HL-60 (cell line): ENCODE measurements at regions not wholly inside any gene's neighbourhood (a gene's known extent, or its start where the extent isn't known, plus 50 kb on each side); places are given as distances from the start of the nearest gene placed in this dataset.
"Not testable (repeated sequence)": the region's sequence is repeated elsewhere in the genome, so short reads cannot be mapped to it uniquely, and the experiment has no call there.

ENCODE experiments used
- DNase-seq, 2 experiments: peaks; one replicate each; pipeline ENCODE4 v3.0.0-alpha.2; 2010 to 2020; ENCODE audit warnings: low read depth in 1 of 2, low spot score in 1 of 2
- H3K27ac ChIP-seq: fragments of 250-450 bp; sonication (Bioruptor Pico); replicated peaks from 2 replicates; pipeline ENCODE4 v1.5.1; 2020; ENCODE audit warnings: mild to moderate bottlenecking, moderate library complexity
- H3K27me3 ChIP-seq: fragments of 250-450 bp; sonication (Bioruptor Pico); 2 replicates; pipeline ENCODE4 v1.5.1; 2021; ENCODE audit warnings: mild to moderate bottlenecking, moderate library complexity; ENCODE audit not compliant: insufficient read depth, poor library complexity, severe bottlenecking
- H3K4me3 ChIP-seq: replicated peaks from 2 replicates; pipeline ENCODE4 v1.5.1; 2011; ENCODE audit warnings: mild to moderate bottlenecking, control low read depth, low read length; ENCODE audit not compliant: insufficient read depth
- GABPA ChIP-seq: IDR thresholded peaks from 2 replicates; pipeline ENCODE4 v1.6.1; 2012; ENCODE audit warnings: low read depth
- POLR2AphosphoS5 ChIP-seq: IDR thresholded peaks from 2 replicates; pipeline ENCODE4 v1.6.1; 2012; ENCODE audit warnings: low read depth
- SPI1 ChIP-seq: IDR thresholded peaks from 2 replicates; pipeline ENCODE4 v1.6.1; 2012; ENCODE audit warnings: low read depth, mild to moderate bottlenecking, borderline replicate concordance
- TF ChIP-seq, protein P1 (sequence below): IDR thresholded peaks from 2 replicates; pipeline ENCODE4 v1.6.1; 2012; ENCODE audit warnings: low read depth; ENCODE audit not compliant: insufficient replicate concordance
- TF ChIP-seq, protein P2 (sequence below): IDR thresholded peaks from one replicate; pipeline ENCODE4 v1.5.1; 2011; ENCODE audit warnings: low read length, control low read depth, inconsistent platforms; ENCODE audit not compliant: insufficient read depth

DNA sequence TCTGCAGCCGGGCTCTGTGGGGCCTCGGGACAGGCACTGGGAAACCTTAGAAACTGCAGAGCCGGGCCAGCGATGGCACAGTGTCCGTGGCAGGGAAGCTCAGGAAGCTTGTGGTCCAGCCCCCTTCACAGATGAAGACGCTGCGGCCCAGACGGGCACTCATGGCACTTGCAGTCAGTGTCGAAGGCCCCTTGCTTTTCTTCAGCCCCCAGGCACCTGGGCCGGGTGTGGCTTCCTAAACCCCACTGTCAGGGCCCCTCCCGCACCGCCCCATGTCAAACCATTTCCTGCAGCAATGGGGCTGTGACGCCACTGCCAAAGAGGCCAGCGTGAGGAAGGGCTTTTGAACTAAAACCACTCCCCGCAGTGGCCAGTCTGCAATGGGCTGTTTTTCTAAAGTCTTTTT lies 164.0 kb downstream of the LAT start:
- TF ChIP-seq GABPA (no peak), POLR2AphosphoS5 (no peak), SPI1 (no peak)
- TF ChIP-seq, protein P1, sequence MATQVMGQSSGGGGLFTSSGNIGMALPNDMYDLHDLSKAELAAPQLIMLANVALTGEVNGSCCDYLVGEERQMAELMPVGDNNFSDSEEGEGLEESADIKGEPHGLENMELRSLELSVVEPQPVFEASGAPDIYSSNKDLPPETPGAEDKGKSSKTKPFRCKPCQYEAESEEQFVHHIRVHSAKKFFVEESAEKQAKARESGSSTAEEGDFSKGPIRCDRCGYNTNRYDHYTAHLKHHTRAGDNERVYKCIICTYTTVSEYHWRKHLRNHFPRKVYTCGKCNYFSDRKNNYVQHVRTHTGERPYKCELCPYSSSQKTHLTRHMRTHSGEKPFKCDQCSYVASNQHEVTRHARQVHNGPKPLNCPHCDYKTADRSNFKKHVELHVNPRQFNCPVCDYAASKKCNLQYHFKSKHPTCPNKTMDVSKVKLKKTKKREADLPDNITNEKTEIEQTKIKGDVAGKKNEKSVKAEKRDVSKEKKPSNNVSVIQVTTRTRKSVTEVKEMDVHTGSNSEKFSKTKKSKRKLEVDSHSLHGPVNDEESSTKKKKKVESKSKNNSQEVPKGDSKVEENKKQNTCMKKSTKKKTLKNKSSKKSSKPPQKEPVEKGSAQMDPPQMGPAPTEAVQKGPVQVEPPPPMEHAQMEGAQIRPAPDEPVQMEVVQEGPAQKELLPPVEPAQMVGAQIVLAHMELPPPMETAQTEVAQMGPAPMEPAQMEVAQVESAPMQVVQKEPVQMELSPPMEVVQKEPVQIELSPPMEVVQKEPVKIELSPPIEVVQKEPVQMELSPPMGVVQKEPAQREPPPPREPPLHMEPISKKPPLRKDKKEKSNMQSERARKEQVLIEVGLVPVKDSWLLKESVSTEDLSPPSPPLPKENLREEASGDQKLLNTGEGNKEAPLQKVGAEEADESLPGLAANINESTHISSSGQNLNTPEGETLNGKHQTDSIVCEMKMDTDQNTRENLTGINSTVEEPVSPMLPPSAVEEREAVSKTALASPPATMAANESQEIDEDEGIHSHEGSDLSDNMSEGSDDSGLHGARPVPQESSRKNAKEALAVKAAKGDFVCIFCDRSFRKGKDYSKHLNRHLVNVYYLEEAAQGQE = no peak
- TF ChIP-seq, protein P2, sequence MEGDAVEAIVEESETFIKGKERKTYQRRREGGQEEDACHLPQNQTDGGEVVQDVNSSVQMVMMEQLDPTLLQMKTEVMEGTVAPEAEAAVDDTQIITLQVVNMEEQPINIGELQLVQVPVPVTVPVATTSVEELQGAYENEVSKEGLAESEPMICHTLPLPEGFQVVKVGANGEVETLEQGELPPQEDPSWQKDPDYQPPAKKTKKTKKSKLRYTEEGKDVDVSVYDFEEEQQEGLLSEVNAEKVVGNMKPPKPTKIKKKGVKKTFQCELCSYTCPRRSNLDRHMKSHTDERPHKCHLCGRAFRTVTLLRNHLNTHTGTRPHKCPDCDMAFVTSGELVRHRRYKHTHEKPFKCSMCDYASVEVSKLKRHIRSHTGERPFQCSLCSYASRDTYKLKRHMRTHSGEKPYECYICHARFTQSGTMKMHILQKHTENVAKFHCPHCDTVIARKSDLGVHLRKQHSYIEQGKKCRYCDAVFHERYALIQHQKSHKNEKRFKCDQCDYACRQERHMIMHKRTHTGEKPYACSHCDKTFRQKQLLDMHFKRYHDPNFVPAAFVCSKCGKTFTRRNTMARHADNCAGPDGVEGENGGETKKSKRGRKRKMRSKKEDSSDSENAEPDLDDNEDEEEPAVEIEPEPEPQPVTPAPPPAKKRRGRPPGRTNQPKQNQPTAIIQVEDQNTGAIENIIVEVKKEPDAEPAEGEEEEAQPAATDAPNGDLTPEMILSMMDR = no peak
- Histone ChIP-seq H3K27me3 (no peaks in the 10 kb centered on the region), H3K27ac (peak overlapping the region; percentile 54), H3K4me3 (no peak overlapping the region)
- peak in 1 of 2 experiments; percentile 66 for DNase-seq

DNA sequence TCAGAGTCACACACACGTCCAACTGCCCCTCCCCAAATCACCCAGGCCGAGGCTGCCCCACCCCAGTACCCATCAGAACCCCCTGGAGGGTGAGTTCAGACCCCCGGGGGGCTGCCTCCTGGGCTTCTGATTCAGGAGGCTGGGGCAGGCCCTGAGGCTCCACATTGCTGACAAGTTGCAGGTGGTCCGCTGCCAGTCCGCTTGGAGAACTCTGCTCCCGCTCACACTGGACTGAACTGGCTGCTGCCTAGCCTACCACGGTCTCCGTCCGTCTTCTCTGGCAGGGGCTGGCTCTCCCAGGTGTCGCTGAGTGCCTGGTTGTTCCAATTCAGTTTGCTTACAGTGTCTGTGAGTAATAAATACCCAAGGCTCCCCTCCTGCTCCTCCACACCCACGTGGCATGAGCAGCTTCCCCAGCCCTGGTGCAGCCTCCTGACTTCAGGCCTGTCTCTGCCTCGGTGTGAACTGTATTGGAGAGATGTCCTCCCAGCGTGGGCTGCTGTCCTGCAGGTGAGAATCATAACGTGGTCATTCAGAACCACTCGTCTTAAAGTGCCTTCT lies 163.4 kb downstream of the LAT start:
- TF ChIP-seq GABPA = no peak
- TF ChIP-seq SPI1 = no peak
- Histone ChIP-seq H3K27ac (peak overlapping the region; percentile 54), H3K27me3 (no peaks in the 10 kb centered on the region), H3K4me3 (no peak overlapping the region)
- DNase-seq = peak in 1 of 2 experiments; percentile 8

- DNase-seq, H3K4me3 ChIP-seq, H3K27me3 ChIP-seq, H3K27ac ChIP-seq: not testable (repeated sequence)
Observed at GRCh38 chr16:29147710-29148109, 162.9 kb downstream of the LAT start.

DNA sequence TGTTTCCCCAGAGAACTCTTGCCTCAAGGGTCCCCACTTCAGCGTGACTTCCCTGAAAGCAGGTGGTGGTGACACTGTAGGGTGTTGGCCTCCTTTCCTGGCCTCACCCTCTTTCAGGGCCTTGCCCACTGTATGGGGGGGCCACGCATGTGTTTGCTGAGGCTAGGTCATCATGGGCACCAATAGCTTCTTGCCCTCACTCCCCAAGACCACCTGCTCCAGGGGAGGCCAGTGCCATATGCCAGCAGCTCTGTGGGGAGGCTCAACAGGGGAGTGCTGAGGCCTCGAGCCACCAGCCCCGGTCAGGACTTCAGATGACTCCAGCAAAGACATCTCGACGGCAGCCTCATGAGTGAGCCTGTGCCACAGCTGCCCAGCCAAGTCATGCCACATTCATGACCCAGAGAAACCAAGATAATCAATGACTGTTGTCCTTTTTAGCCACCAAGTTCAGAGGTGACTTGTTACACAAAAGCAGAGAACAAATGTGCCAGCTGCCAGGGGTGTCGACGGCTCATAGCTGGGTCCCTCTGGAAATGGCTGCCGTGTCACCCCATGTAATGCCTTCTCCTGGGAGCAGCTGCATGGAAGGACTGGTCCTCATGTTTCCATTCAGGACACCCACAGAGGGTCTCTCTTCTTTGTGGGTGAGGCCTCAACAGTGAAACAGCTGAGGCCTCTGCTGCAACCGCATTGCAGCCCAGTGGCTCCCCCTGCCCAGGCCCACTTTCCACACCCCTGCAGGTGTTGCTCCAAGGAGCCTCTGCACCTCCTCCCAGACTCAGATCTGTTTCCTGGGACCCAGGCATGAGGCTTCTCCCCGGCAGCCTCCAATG lies 162.2 kb downstream of the LAT start:
- H3K4me3 ChIP-seq, H3K27me3 ChIP-seq, H3K27ac ChIP-seq, DNase-seq: not testable (repeated sequence)

DNA sequence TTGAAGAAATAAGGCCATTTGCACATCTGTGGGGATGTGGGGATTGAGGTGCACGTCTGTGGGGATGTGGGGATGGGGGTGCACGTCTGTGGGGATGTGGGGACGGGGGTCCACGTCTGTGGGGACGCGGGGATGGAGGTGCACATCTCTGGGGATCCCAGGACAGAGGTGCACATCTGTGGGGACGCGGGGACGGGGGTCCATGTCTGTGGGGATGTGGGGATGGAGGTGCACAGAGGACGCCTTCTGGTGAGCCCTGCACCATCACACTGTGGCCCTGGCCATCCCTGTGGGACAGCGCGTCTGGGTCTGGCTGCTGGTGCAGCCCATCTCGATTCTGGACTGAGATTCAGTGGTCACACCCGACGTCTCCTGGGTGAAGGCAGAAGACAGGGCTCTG lies 161.4 kb downstream of the LAT start:
- TF ChIP-seq, protein P2 = no peak
- no peak for TF ChIP-seq GABPA
- TF ChIP-seq, protein P1 = no peak
- Histone ChIP-seq H3K4me3 (no peak overlapping the region), H3K27me3 (no peaks in the 10 kb centered on the region)

DNA sequence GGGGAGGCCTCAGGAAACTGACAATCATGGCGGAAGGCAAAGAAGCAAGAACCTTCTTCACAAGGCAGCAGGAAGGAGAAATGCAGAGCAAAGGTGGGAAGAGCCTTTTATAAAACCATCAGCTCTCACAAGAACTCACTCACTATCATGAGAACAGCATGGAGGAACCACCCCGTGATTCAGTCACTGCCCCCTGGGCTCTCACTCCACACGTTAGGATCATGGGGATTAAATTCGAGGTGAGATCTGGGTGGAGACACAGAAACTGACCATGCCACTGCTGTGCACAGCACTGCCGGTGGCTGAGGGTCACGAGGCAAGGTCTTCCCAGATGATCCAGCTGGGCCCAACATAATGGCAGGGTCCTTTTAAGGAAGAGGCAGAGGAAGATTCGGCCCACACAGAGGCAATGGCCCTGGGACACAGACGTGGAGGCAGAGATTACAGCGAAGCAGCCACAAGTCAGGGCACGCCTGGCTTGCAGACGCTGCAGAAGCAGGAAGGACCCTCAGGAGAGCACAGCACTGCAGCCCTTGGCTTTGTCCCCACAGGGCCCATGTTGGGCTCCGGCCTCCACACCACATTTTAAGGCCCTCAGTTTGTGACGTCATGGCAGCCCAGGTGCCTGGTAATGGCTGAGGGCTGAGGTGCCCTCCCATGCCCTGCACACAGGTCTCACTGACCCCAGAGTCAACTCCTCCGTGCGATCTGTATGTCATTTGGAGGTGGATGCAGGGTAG lies 160.8 kb downstream of the LAT start:
- not testable (repeated sequence) for H3K27me3 ChIP-seq, DNase-seq, H3K27ac ChIP-seq, H3K4me3 ChIP-seq

More for the DNA sequence above, 161.4 kb downstream of the LAT start:
- no peak for DNase-seq
- H3K27ac ChIP-seq = no peak overlapping the region

DNA sequence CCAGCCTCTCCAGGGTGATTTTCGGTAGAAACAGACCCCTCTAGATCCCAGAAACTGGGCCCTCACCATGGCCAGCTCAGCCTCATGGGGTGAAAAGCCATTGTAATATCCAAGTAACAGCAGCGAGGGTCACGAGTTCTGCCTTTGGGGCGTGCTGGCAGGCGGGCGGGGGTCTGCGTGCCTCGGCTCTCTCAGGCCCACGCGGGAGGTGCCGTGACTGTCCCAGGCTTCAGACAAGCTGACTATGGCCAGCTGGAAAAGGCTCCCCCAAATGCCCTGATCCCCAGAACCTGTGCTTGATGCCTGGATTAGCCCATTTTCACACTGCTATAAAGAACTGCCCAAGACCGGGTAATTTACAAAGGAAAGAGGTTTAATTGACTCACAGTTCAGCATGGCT lies 160.2 kb downstream of the LAT start:
- H3K27me3 ChIP-seq, H3K27ac ChIP-seq, H3K4me3 ChIP-seq, DNase-seq: not testable (repeated sequence)

GRCh38 chr16:29144669-29145062 lies 159.8 kb downstream of the LAT start:
- H3K27me3 ChIP-seq, H3K4me3 ChIP-seq, H3K27ac ChIP-seq, DNase-seq: not testable (repeated sequence)
